ENCODE measurements at regions not wholly inside any gene's neighbourhood (a gene's known extent, or its start where the extent isn't known, plus 50 kb on each side); places are given as distances from the start of the nearest gene placed in this dataset.

DNA sequence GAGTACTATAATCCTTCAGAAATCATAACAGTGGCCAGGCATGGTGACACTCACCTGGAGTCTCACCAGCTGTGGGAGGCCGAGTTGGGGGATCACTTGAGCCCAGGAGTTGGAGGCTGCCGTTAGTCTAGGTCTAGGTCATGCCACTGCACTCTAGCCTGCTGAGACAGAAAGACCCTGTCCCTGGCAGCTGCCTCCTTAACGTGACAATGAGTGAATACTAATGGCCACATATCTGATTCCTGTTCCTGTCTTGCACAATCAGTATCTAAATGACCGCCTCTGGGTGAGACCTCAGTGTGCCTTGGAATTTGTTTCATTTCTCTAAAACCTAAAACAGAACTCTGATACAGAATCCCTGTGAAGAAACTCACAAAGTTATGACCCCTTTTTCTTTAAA lies 131.0 kb upstream of the DAB2 start:
- TF ChIP-seq, protein P1, sequence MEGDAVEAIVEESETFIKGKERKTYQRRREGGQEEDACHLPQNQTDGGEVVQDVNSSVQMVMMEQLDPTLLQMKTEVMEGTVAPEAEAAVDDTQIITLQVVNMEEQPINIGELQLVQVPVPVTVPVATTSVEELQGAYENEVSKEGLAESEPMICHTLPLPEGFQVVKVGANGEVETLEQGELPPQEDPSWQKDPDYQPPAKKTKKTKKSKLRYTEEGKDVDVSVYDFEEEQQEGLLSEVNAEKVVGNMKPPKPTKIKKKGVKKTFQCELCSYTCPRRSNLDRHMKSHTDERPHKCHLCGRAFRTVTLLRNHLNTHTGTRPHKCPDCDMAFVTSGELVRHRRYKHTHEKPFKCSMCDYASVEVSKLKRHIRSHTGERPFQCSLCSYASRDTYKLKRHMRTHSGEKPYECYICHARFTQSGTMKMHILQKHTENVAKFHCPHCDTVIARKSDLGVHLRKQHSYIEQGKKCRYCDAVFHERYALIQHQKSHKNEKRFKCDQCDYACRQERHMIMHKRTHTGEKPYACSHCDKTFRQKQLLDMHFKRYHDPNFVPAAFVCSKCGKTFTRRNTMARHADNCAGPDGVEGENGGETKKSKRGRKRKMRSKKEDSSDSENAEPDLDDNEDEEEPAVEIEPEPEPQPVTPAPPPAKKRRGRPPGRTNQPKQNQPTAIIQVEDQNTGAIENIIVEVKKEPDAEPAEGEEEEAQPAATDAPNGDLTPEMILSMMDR (IDR thresholded peaks at IDR 0.05) = no peak
- TF ChIP-seq POLR2A (IDR thresholded peaks at IDR 0.05) = no peak
- 76 to 86% methylated on average over 4 of the region's 4 CpGs for WGBS, 2 donors
- H3K4me3 ChIP-seq (ENCODE audit: low read depth, poor library complexity, severe bottlenecking) = no peak overlapping the region
- no peak for DNase-seq (ENCODE audit: low spot score in 2 of 2)
- intact Hi-C loops (cut with DNase I; ENCODE audit: low total_unique reads) = no loop called here

DNA sequence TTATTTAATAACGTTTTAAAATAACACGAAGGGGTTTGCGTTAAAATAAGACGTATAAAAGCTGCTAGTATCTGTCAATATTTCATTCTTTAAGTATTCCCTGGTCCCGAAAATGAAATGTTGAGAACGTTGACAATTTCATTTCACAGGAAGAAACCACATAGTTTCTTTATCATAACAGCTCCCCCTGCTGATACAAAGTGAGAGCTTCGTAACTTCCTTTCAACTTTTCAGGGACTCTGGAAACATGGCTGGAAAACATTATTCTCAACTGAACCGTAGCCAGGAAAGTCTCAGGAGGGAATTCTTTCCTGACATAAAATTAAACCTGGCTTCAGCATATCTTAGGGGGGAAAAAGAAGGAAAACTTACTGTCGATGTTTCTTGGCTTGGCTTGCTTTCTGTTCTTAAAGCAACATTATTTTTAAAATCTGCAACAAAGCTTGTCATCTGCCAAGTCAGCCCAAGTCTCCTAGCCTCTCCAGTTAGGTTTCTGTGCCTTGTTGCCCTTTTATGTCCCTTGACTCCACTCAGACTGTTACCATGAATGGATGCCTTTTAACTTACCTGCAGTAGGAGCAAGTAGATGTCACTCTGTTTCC lies 122.9 kb upstream of the DAB2 start:
- TF ChIP-seq, protein P1 (IDR thresholded peaks at IDR 0.05) = peak in 1 of 3 donors; percentile 45
- no peak for TF ChIP-seq POLR2A (IDR thresholded peaks at IDR 0.05)
- peak in 1 of 2 donors; percentile 45 for DNase-seq (ENCODE audit: low spot score in 2 of 2)
- H3K4me3 ChIP-seq (ENCODE audit: low read depth, poor library complexity, severe bottlenecking) = no peak overlapping the region
- 2% methylated on average over 9 of the region's 9 CpGs for WGBS, 2 donors
- intact Hi-C loops (cut with DNase I; ENCODE audit: low total_unique reads) = no loop called here

DNA sequence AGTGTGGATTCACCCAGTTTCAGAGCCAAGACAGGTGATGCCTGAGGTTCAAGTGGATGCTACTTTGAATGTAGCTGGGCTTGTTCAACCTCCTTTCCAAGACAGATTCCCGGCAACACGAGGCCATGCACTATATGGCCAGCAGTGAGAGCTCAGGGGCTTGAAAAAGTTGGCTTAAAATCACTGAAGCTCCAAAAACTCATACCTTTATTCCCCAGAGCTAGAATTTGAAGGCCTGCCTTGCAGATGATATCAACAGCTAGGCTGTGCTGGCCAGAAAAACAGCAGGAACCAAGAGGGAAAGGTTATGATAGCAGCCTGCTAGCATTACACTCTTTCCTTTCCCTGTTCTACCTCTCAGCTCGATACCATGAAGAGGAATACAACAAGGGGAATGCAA lies 120.2 kb upstream of the DAB2 start:
- intact Hi-C loops (cut with DNase I; ENCODE audit: low total_unique reads) = no loop called here
- no peak overlapping the region for H3K4me3 ChIP-seq (ENCODE audit: low read depth, poor library complexity, severe bottlenecking)
- no peak for DNase-seq (ENCODE audit: low spot score in 2 of 2)
- WGBS, 2 donors = 69 to 94% methylated on average over 3 of the region's 3 CpGs
- TF ChIP-seq, protein P1 (IDR thresholded peaks at IDR 0.05) = no peak
- TF ChIP-seq POLR2A (IDR thresholded peaks at IDR 0.05) = no peak

DNA sequence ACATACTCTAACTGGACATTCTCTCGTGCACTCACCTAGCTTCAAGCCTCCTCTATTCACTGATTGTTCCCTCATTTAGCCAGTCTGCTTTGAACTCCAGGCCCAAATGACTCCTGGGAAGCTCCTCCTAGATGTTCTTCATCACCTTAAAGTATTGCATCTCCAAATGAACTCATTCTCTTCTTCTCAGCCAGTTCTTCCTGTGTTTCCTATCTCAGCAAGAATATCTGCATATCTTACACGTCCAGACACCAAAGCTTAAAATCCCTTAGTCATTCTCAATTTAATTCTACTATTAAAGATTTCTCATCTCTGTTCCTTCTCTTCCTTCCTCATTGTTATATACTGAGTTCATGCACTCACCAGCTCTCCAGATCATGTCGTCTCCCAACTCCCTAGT lies 118.6 kb upstream of the DAB2 start:
- WGBS, 2 donors = 47% methylated on average over 3 of the region's 3 CpGs
- no peak overlapping the region for H3K4me3 ChIP-seq (ENCODE audit: low read depth, poor library complexity, severe bottlenecking)
- no peak for TF ChIP-seq POLR2A (IDR thresholded peaks at IDR 0.05)
- TF ChIP-seq, protein P1 (IDR thresholded peaks at IDR 0.05) = no peak
- DNase-seq (ENCODE audit: low spot score in 2 of 2) = no peak
- intact Hi-C loops (cut with DNase I; ENCODE audit: low total_unique reads) = no loop called here

DNA sequence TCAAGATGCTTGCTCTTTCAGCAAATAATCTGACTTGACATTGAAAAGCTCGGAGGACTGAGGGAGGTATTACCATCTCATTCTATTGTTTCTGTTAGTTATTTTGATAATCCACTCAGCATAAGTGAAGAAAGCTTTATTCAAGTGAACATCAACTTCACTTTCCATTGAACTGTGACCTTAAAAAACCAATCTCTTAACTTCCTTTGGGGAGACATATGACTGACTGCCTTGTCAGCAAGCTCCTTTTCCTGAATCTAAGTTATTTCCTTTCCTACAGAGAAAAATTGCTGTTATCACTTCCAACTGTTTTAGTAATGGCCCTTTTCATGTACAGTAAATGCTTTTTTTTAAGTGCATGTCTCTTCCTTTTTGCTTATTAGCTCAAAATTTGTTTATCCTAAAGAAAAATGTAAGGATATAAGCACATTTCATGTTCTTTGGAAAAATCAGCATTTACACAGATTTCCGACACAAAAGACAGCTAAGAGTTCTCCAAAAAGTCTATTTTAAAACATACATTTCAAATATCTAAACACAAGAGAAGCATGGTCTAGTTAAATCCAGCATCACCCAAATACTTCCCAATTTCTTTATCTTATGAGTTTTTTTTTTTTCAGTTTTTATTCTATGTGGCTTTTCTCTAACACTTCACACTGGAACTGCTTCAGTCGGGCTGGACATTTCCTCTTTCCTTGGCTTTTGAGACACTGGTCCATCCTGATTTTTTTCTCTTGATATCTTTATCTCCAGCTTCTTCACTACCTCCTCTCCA lies 117.9 kb upstream of the DAB2 start:
- no peak for TF ChIP-seq POLR2A (IDR thresholded peaks at IDR 0.05)
- TF ChIP-seq, protein P1 (IDR thresholded peaks at IDR 0.05) = no peak
- no peak for DNase-seq (ENCODE audit: low spot score in 2 of 2)
- no peak overlapping the region for H3K4me3 ChIP-seq (ENCODE audit: low read depth, poor library complexity, severe bottlenecking)
- 78 to 83% methylated on average over 3 of the region's 3 CpGs for WGBS, 2 donors
- intact Hi-C loops (cut with DNase I; ENCODE audit: low total_unique reads) = no loop called here
